ENCODE measurements at regions not wholly inside any gene's neighbourhood (a gene's known extent, or its start where the extent isn't known, plus 50 kb on each side); places are given as distances from the start of the nearest gene placed in this dataset.

DNA sequence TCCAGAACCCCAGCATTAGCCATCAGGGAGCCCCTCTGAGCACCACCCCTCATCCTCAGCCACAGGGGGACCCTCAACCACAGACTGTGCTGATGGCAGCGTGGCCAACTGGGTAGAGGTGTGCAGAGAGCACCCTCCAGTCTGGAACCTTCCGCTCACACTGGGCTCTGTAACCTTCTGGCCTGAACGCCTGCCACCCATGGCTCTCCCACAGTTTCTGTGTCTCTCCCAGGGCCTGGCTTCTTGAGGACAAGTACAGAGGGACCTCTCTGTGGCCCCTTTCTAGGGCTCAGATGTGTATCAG is 503.0 kb upstream of the MGMT start:
- no peak overlapping the region for H3K4ac ChIP-seq (ENCODE audit: low read depth in 1 of 2, low read length in 2 of 2)
- H3K4me1 ChIP-seq (ENCODE audit: control insufficient read depth, insufficient read depth, low read depth, low read length) = no peaks in the 10 kb centered on the region
- no peak overlapping the region for H2BK15ac ChIP-seq (ENCODE audit: low read depth, poor library complexity, severe bottlenecking)
- H2BK120ac ChIP-seq (ENCODE audit: low read depth, low read length) = no peak overlapping the region
- 49% methylated on average over 3 of the region's 3 CpGs for WGBS
- H3K79me1 ChIP-seq (replicated peaks; ENCODE audit: low read length, poor library complexity, severe bottlenecking) = no peaks in the 10 kb centered on the region
- DNase-seq = no peak
- H3K23ac ChIP-seq (ENCODE audit: low read length in 2 of 2) = no peak overlapping the region
- no peak overlapping the region for H2AFZ ChIP-seq (ENCODE audit: low read depth, low read length)
- no peak overlapping the region for H3K9ac ChIP-seq (ENCODE audit: low read length)
- no peak overlapping the region for H3K18ac ChIP-seq (ENCODE audit: low read depth in 1 of 2, low read length in 2 of 2)
- peaks cover 0 to 3% of the 10 kb centered on the region in 2 experiments for H3K27me3 ChIP-seq (ENCODE audit: control insufficient read depth in 1 of 2, insufficient read depth in 1 of 2, low read length in 2 of 2)
- no peak overlapping the region for H2AK5ac ChIP-seq (ENCODE audit: low read length, severe bottlenecking)
- H3K4me2 ChIP-seq (ENCODE audit: low read length, poor library complexity, severe bottlenecking) = no peak overlapping the region
- no peak overlapping the region for H3K14ac ChIP-seq (ENCODE audit: low read length in 2 of 2)
- no peak overlapping the region for H2BK5ac ChIP-seq (ENCODE audit: low read depth, low read length, poor library complexity, severe bottlenecking)
- no peak overlapping the region for H4K91ac ChIP-seq (ENCODE audit: low read length)
- no peaks in the 10 kb centered on the region for H3K36me3 ChIP-seq (ENCODE audit: control insufficient read depth in 1 of 2, insufficient read depth in 2 of 2, low read depth in 1 of 2, low read length in 2 of 2)
- H3K27ac ChIP-seq (ENCODE audit: low read length, poor library complexity, severe bottlenecking) = no peak overlapping the region
- no peak overlapping the region for H3K4me3 ChIP-seq (ENCODE audit: insufficient read depth in 1 of 2, low read depth in 1 of 2, low read length in 2 of 2)
- H2BK12ac ChIP-seq (ENCODE audit: low read length in 2 of 2) = no peak overlapping the region
- H4K8ac ChIP-seq (ENCODE audit: low read length) = no peak overlapping the region
- H3K9me3 ChIP-seq (ENCODE audit: control insufficient read depth, low read length) = no peaks in the 10 kb centered on the region

GRCh38 chr10:128967980-128968756 is 498.9 kb upstream of the MGMT start:
- H2AFZ ChIP-seq (ENCODE audit: low read depth, low read length) = no peak overlapping the region
- no peak overlapping the region for H4K8ac ChIP-seq (ENCODE audit: low read length)
- no peak for DNase-seq
- peaks cover 0 to 4% of the 10 kb centered on the region in 2 experiments for H3K27me3 ChIP-seq (ENCODE audit: control insufficient read depth in 1 of 2, insufficient read depth in 1 of 2, low read length in 2 of 2)
- no peak overlapping the region for H2BK120ac ChIP-seq (ENCODE audit: low read depth, low read length)
- H3K18ac ChIP-seq (ENCODE audit: low read depth in 1 of 2, low read length in 2 of 2) = no peak overlapping the region
- no peak overlapping the region for H2BK5ac ChIP-seq (ENCODE audit: low read depth, low read length, poor library complexity, severe bottlenecking)
- no peak overlapping the region for H3K14ac ChIP-seq (ENCODE audit: low read length in 2 of 2)
- no peaks in the 10 kb centered on the region for H3K36me3 ChIP-seq (ENCODE audit: control insufficient read depth in 1 of 2, insufficient read depth in 2 of 2, low read depth in 1 of 2, low read length in 2 of 2)
- H3K4me3 ChIP-seq (ENCODE audit: insufficient read depth in 1 of 2, low read depth in 1 of 2, low read length in 2 of 2) = no peak overlapping the region
- H3K4ac ChIP-seq (ENCODE audit: low read depth in 1 of 2, low read length in 2 of 2) = no peak overlapping the region
- no peak overlapping the region for H2BK12ac ChIP-seq (ENCODE audit: low read length in 2 of 2)
- no peak overlapping the region for H3K23ac ChIP-seq (ENCODE audit: low read length in 2 of 2)
- no peaks in the 10 kb centered on the region for H3K4me1 ChIP-seq (ENCODE audit: control insufficient read depth, insufficient read depth, low read depth, low read length)
- no peak overlapping the region for H3K27ac ChIP-seq (ENCODE audit: low read length, poor library complexity, severe bottlenecking)
- no peaks in the 10 kb centered on the region for H3K79me1 ChIP-seq (replicated peaks; ENCODE audit: low read length, poor library complexity, severe bottlenecking)
- no peak overlapping the region for H2BK15ac ChIP-seq (ENCODE audit: low read depth, poor library complexity, severe bottlenecking)
- H3K9me3 ChIP-seq (ENCODE audit: control insufficient read depth, low read length) = no peaks in the 10 kb centered on the region
- 75% methylated on average over 10 of the region's 11 CpGs for WGBS
- no peak overlapping the region for H3K4me2 ChIP-seq (ENCODE audit: low read length, poor library complexity, severe bottlenecking)
- H2AK5ac ChIP-seq (ENCODE audit: low read length, severe bottlenecking) = no peak overlapping the region
- no peak overlapping the region for H4K91ac ChIP-seq (ENCODE audit: low read length)
- H3K9ac ChIP-seq (ENCODE audit: low read length) = no peak overlapping the region

DNA sequence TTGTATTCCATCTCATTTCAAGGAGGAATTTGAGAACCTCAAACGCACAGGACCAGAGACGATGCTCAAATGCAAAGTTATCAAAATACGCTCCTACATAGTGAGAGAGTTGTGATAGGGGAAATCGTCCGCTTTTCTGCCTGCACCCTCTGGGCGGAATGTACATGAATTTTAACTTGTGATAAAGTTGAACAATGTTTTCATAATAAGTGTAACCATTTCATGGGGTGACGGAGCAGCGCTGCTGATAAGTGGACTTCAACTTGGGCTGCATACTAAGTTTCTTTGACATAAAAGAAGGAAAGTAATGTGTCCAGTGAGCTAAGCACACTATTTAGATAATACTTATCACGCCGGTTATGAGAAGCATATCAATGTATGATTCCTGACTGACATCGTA is 497.5 kb upstream of the MGMT start:
- Histone ChIP-seq H2BK5ac (ENCODE audit: low read depth, low read length, poor library complexity, severe bottlenecking) (no peak overlapping the region), H3K14ac (ENCODE audit: low read length in 2 of 2) (no peak overlapping the region), H2AK5ac (ENCODE audit: low read length, severe bottlenecking) (no peak overlapping the region), H3K4me3 (ENCODE audit: insufficient read depth in 1 of 2, low read depth in 1 of 2, low read length in 2 of 2) (no peak overlapping the region), H3K36me3 (ENCODE audit: control insufficient read depth in 1 of 2, insufficient read depth in 2 of 2, low read depth in 1 of 2, low read length in 2 of 2) (no peaks in the 10 kb centered on the region), H3K9me3 (ENCODE audit: control insufficient read depth, low read length) (no peaks in the 10 kb centered on the region), H2BK120ac (ENCODE audit: low read depth, low read length) (no peak overlapping the region), H3K4me1 (ENCODE audit: control insufficient read depth, insufficient read depth, low read depth, low read length) (no peaks in the 10 kb centered on the region), H2BK15ac (ENCODE audit: low read depth, poor library complexity, severe bottlenecking) (no peak overlapping the region), H3K4ac (ENCODE audit: low read depth in 1 of 2, low read length in 2 of 2) (no peak overlapping the region), H2AFZ (ENCODE audit: low read depth, low read length) (no peak overlapping the region), H3K18ac (ENCODE audit: low read depth in 1 of 2, low read length in 2 of 2) (no peak overlapping the region), H3K27ac (ENCODE audit: low read length, poor library complexity, severe bottlenecking) (no peak overlapping the region), H3K4me2 (ENCODE audit: low read length, poor library complexity, severe bottlenecking) (no peak overlapping the region), H4K8ac (ENCODE audit: low read length) (no peak overlapping the region), H3K27me3 (ENCODE audit: control insufficient read depth in 1 of 2, insufficient read depth in 1 of 2, low read length in 2 of 2) (peaks cover 0 to 8% of the 10 kb centered on the region in 2 experiments), H3K79me1 (replicated peaks; ENCODE audit: low read length, poor library complexity, severe bottlenecking) (no peaks in the 10 kb centered on the region), H3K23ac (ENCODE audit: low read length in 2 of 2) (no peak overlapping the region), H2BK12ac (ENCODE audit: low read length in 2 of 2) (no peak overlapping the region), H3K9ac (ENCODE audit: low read length) (no peak overlapping the region), H4K91ac (ENCODE audit: low read length) (no peak overlapping the region)
- DNase-seq = no peak
- 94% methylated on average over 10 of the region's 11 CpGs for WGBS

DNA sequence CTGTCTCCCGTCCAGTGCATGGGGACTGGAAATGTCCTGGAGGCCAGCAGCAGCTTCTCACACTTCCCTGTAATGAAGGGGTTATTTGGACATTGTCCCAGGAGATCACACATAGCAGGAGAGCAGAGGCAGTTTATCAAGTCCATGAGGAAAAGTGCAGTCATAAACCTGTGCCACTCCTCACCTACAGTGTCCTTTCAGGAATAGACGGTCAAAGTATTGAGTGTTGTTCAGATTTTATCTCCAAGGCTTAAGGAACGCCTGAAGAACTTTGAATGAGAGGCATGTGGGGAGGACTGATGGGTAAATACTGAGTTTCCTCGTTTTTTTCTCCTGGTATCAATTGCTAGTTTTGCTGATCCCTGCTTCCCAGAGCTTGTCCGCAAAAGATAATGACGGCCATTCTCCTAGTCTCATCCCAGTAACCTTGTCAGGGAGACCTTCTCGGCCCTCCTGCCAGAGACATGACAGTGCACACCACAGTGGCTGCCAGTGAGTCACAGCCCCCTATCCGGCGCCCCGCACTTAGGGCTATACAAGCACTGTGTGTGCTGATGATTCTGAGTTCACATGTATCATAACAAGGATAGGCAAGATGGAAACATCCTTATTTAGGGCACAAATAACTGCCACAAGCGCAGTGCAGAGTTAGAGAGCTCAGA is 495.5 kb upstream of the MGMT start:
- Histone ChIP-seq H3K9me3 (ENCODE audit: control insufficient read depth, low read length) (no peaks in the 10 kb centered on the region), H2AFZ (ENCODE audit: low read depth, low read length) (no peak overlapping the region), H2BK15ac (ENCODE audit: low read depth, poor library complexity, severe bottlenecking) (no peak overlapping the region), H3K23ac (ENCODE audit: low read length in 2 of 2) (no peak overlapping the region), H3K4ac (ENCODE audit: low read depth in 1 of 2, low read length in 2 of 2) (no peak overlapping the region), H3K4me2 (ENCODE audit: low read length, poor library complexity, severe bottlenecking) (no peak overlapping the region), H3K14ac (ENCODE audit: low read length in 2 of 2) (no peak overlapping the region), H3K9ac (ENCODE audit: low read length) (no peak overlapping the region), H2AK5ac (ENCODE audit: low read length, severe bottlenecking) (no peak overlapping the region), H4K8ac (ENCODE audit: low read length) (no peak overlapping the region), H3K4me3 (ENCODE audit: insufficient read depth in 1 of 2, low read depth in 1 of 2, low read length in 2 of 2) (no peak overlapping the region), H3K27me3 (ENCODE audit: control insufficient read depth in 1 of 2, insufficient read depth in 1 of 2, low read length in 2 of 2) (peaks cover 0 to 9% of the 10 kb centered on the region in 2 experiments), H2BK5ac (ENCODE audit: low read depth, low read length, poor library complexity, severe bottlenecking) (no peak overlapping the region), H2BK120ac (ENCODE audit: low read depth, low read length) (no peak overlapping the region), H2BK12ac (ENCODE audit: low read length in 2 of 2) (no peak overlapping the region), H3K4me1 (ENCODE audit: control insufficient read depth, insufficient read depth, low read depth, low read length) (no peaks in the 10 kb centered on the region), H4K91ac (ENCODE audit: low read length) (no peak overlapping the region), H3K27ac (ENCODE audit: low read length, poor library complexity, severe bottlenecking) (no peak overlapping the region), H3K79me1 (replicated peaks; ENCODE audit: low read length, poor library complexity, severe bottlenecking) (no peaks in the 10 kb centered on the region), H3K36me3 (ENCODE audit: control insufficient read depth in 1 of 2, insufficient read depth in 2 of 2, low read depth in 1 of 2, low read length in 2 of 2) (no peaks in the 10 kb centered on the region), H3K18ac (ENCODE audit: low read depth in 1 of 2, low read length in 2 of 2) (no peak overlapping the region)
- DNase-seq = no peak
- 81% methylated on average over 10 of the region's 11 CpGs for WGBS

Data from mesenchymal stem cell (in vitro differentiated cells and primary cell).